ENCODE measurements at regions not wholly inside any gene's neighbourhood (a gene's known extent, or its start where the extent isn't known, plus 50 kb on each side); places are given as distances from the start of the nearest gene placed in this dataset.
"Not testable (repeated sequence)": the region's sequence is repeated elsewhere in the genome, so short reads cannot be mapped to it uniquely, and the experiment has no call there.

GRCh38 chr5:50302815-50303490 lies 138.1 kb downstream of the EMB start:
- no peak overlapping the region for H3K4me3 ChIP-seq (ENCODE audit: low read depth, low read length)
- TF ChIP-seq CTCF (conservative IDR thresholded peaks at IDR 0.05; ENCODE audit: low read depth, low read length), result no peak
- no peak for DNase-seq (ENCODE audit: low read depth)

GRCh38 chr5:50301756-50302155 lies 139.3 kb downstream of the EMB start:
- no peak for TF ChIP-seq CTCF (conservative IDR thresholded peaks at IDR 0.05; ENCODE audit: low read depth, low read length)
- H3K4me3 ChIP-seq (ENCODE audit: low read depth, low read length), result no peak overlapping the region
- no peak for DNase-seq (ENCODE audit: low read depth)

- no peak overlapping the region for H3K4me3 ChIP-seq (ENCODE audit: low read depth, low read length)
- TF ChIP-seq CTCF (conservative IDR thresholded peaks at IDR 0.05; ENCODE audit: low read depth, low read length), result no peak
- DNase-seq (ENCODE audit: low read depth), result no peak
Measured at GRCh38 chr5:50300878-50301277, 140.2 kb downstream of the EMB start.

- no peak overlapping the region for H3K4me3 ChIP-seq (ENCODE audit: low read depth, low read length)
- no peak for TF ChIP-seq CTCF (conservative IDR thresholded peaks at IDR 0.05; ENCODE audit: low read depth, low read length)
Measured at GRCh38 chr5:50299896-50300295, 141.2 kb downstream of the EMB start.

GRCh38 chr5:50292735-50293394 lies 148.2 kb downstream of the EMB start:
- H3K4me3 ChIP-seq (ENCODE audit: low read depth, low read length), result no peak overlapping the region
- no peak for TF ChIP-seq CTCF (conservative IDR thresholded peaks at IDR 0.05; ENCODE audit: low read depth, low read length)
- no peak for DNase-seq (ENCODE audit: low read depth)

More at GRCh38 chr5:50299896-50300295, 141.2 kb downstream of the EMB start:
- no peak for DNase-seq (ENCODE audit: low read depth)

- not testable (repeated sequence) for DNase-seq (ENCODE audit: low read depth); H3K4me3 ChIP-seq (ENCODE audit: low read depth, low read length)
Measured at GRCh38 chr5:50280461-50280860, 160.6 kb downstream of the EMB start.
